ENCODE measurements at regions not wholly inside any gene's neighbourhood (a gene's known extent, or its start where the extent isn't known, plus 50 kb on each side); places are given as distances from the start of the nearest gene placed in this dataset.
"Not testable (repeated sequence)": the region's sequence is repeated elsewhere in the genome, so short reads cannot be mapped to it uniquely, and the experiment has no call there.

GRCh38 chr12:105445649-105446048, 115.2 kb downstream of the C12orf75 start:
- Histone ChIP-seq H3K9me3 (no peaks in the 10 kb centered on the region), H3K4me1 (no peaks in the 10 kb centered on the region), H3K27ac (no peak overlapping the region), H3K36me3 (no peaks in the 10 kb centered on the region), H3K27me3 (no peaks in the 10 kb centered on the region), H3K4me3 (no peak overlapping the region)
- DNase-seq (no peak), ATAC-seq (ENCODE audit: low FRiP score in 2 of 2) (no peak)
- TF ChIP-seq POLR2AphosphoS5 (IDR thresholded peaks at IDR 0.05) (no peak), POLR2A (IDR thresholded peaks at IDR 0.05) (no peak), EP300 (IDR thresholded peaks at IDR 0.05) (no peak)
- TF ChIP-seq, protein P1, sequence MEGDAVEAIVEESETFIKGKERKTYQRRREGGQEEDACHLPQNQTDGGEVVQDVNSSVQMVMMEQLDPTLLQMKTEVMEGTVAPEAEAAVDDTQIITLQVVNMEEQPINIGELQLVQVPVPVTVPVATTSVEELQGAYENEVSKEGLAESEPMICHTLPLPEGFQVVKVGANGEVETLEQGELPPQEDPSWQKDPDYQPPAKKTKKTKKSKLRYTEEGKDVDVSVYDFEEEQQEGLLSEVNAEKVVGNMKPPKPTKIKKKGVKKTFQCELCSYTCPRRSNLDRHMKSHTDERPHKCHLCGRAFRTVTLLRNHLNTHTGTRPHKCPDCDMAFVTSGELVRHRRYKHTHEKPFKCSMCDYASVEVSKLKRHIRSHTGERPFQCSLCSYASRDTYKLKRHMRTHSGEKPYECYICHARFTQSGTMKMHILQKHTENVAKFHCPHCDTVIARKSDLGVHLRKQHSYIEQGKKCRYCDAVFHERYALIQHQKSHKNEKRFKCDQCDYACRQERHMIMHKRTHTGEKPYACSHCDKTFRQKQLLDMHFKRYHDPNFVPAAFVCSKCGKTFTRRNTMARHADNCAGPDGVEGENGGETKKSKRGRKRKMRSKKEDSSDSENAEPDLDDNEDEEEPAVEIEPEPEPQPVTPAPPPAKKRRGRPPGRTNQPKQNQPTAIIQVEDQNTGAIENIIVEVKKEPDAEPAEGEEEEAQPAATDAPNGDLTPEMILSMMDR (IDR thresholded peaks at IDR 0.05): no peak
- 33 to 47% methylated on average over 1 of the region's 1 CpG for WGBS, 2 donors

DNA sequence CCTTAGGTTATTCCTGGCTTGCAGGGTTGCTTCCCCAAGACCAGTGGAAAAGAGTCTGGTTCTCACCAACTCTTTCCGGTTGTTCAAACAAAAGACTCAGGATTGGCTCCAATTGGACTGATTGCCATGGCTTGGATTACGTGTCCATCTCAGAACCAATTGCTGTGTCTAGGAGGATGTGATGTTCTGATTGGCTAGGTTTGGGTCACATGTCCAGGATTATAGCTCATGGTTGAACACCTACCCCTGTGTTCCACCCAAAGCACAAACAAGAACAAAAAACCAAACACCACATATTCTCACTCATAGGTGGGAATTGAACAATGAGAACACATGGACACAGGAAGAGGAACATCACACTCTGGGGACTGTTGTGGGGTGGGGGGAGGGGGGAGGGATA, 116.0 kb downstream of the C12orf75 start:
- H3K27ac ChIP-seq: not testable (repeated sequence)

DNA sequence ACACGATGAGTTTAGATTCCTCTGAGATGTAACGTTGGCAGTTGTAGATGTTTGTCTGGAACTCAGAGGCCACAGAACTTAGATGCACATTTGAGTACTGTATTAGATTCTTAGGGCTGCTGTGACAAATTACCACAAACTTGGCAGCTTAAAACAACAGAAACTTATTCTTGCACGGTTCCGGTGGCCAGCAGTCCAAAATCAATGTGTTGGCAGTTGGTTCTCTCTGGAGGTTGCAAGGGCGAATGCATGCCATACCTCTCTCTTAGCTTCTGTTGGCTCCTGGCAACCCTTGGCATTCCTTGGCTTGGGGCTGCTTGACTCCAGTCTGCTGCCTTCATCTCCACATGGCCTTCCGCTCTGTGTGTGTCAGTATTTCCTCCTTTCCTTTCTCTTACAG, 118.9 kb downstream of the C12orf75 start:
- ATAC-seq (ENCODE audit: low FRiP score in 2 of 2) (no peak), DNase-seq (no peak)
- no peaks in the 10 kb centered on the region for H3K9me3 ChIP-seq
- H3K36me3 ChIP-seq: no peaks in the 10 kb centered on the region
- H3K27me3 ChIP-seq: no peaks in the 10 kb centered on the region
- no peaks in the 10 kb centered on the region for H3K4me1 ChIP-seq
- H3K4me3 ChIP-seq: no peak overlapping the region
- WGBS, 2 donors: 87 to 92% methylated on average over 6 of the region's 6 CpGs
- no peak overlapping the region for H3K27ac ChIP-seq
- TF ChIP-seq EP300 (IDR thresholded peaks at IDR 0.05): no peak
- TF ChIP-seq POLR2AphosphoS5 (IDR thresholded peaks at IDR 0.05): no peak
- TF ChIP-seq POLR2A (IDR thresholded peaks at IDR 0.05): no peak
- TF ChIP-seq, protein P1 (IDR thresholded peaks at IDR 0.05): no peak

More for the DNA sequence above, 116.0 kb downstream of the C12orf75 start:
- DNase-seq; H3K4me3 ChIP-seq; H3K27me3 ChIP-seq; H3K4me1 ChIP-seq; H3K36me3 ChIP-seq; ATAC-seq (ENCODE audit: low FRiP score in 2 of 2); H3K9me3 ChIP-seq: not testable (repeated sequence)
- 100% methylated on average over 2 of the region's 2 CpGs for WGBS, 2 donors

GRCh38 chr12:105451211-105451610, 120.7 kb downstream of the C12orf75 start:
- no peaks in the 10 kb centered on the region for H3K27me3 ChIP-seq
- no peak for TF ChIP-seq EP300 (IDR thresholded peaks at IDR 0.05)
- TF ChIP-seq, protein P1 (IDR thresholded peaks at IDR 0.05): no peak
- no peak for TF ChIP-seq POLR2A (IDR thresholded peaks at IDR 0.05)
- TF ChIP-seq POLR2AphosphoS5 (IDR thresholded peaks at IDR 0.05): no peak
- H3K9me3 ChIP-seq: no peaks in the 10 kb centered on the region
- ATAC-seq (ENCODE audit: low FRiP score in 2 of 2) (peak in 1 of 2 donors; percentile 84), DNase-seq (no peak)
- H3K4me1 ChIP-seq: no peaks in the 10 kb centered on the region
- no peak overlapping the region for H3K4me3 ChIP-seq
- WGBS, 2 donors: 86 to 93% methylated on average over 3 of the region's 3 CpGs
- H3K36me3 ChIP-seq: no peaks in the 10 kb centered on the region
- H3K27ac ChIP-seq: no peak overlapping the region

GRCh38 chr12:105451798-105452197, 121.3 kb downstream of the C12orf75 start:
- H3K36me3 ChIP-seq: no peaks in the 10 kb centered on the region
- WGBS, 2 donors: 58 to 95% methylated on average over 4 of the region's 4 CpGs
- H3K4me1 ChIP-seq: no peaks in the 10 kb centered on the region
- DNase-seq (no peak), ATAC-seq (ENCODE audit: low FRiP score in 2 of 2) (peak in 1 of 2 donors; percentile 78)
- no peaks in the 10 kb centered on the region for H3K27me3 ChIP-seq
- H3K27ac ChIP-seq: no peak overlapping the region
- H3K4me3 ChIP-seq: no peak overlapping the region
- no peaks in the 10 kb centered on the region for H3K9me3 ChIP-seq
- TF ChIP-seq, protein P1 (IDR thresholded peaks at IDR 0.05): no peak
- TF ChIP-seq POLR2A (IDR thresholded peaks at IDR 0.05) (no peak), POLR2AphosphoS5 (IDR thresholded peaks at IDR 0.05) (no peak), EP300 (IDR thresholded peaks at IDR 0.05) (no peak)

Measured in upper lobe of left lung (tissue), 6 donors.